HEK293 (cell line): ENCODE measurements at regions not wholly inside any gene's neighbourhood (a gene's known extent, or its start where the extent isn't known, plus 50 kb on each side); places are given as distances from the start of the nearest gene placed in this dataset.

ENCODE experiments used
- CTCF ChIA-PET: fragments of 350-600 bp; formaldehyde crosslinking; extraction: SDS; loops from one replicate; lab custom pipeline; 2021; ENCODE audit warnings: antibody characterized with exemption; lab: Yijun Ruan, JAX
- POLR2A ChIA-PET: fragments of 300-600 bp; formaldehyde crosslinking; extraction: SDS; loops from one replicate; lab custom pipeline; 2020; ENCODE audit warnings: antibody characterized with exemption, inconsistent platforms; lab: Yijun Ruan, JAX
- H3K27ac ChIP-seq: fragments of 200-500 bp; sonication (Bioruptor generic); 2 replicates; pipeline ENCODE4 v1.5.1; 2014; ENCODE audit warnings: low read depth, low read length, control low read depth, inconsistent platforms; ENCODE audit errors: extremely low read depth
- H3K36me3 ChIP-seq, 2 experiments: fragments of 200-500 bp in 1 of 2; sonication (Bioruptor generic) in 1 of 2; 1 replicate in 1 of 2; 2 replicates in 1 of 2; pipeline ENCODE4 v1.5.1; 2014 to 2017; ENCODE audit warnings: inconsistent platforms in 2 of 2, low read length in 2 of 2; ENCODE audit not compliant: control insufficient read depth in 2 of 2, insufficient read depth in 1 of 2
- H3K4me1 ChIP-seq: fragments of 200-500 bp; sonication (Bioruptor generic); 2 replicates; pipeline ENCODE4 v1.5.1; 2014; ENCODE audit warnings: mild to moderate bottlenecking, low read length, inconsistent platforms; ENCODE audit not compliant: control insufficient read depth, insufficient read depth
- H3K4me3 ChIP-seq: 2 replicates; pipeline ENCODE4 v1.5.1; 2011; ENCODE audit warnings: low read depth, mild to moderate bottlenecking, control low read depth, low read length, moderate library complexity
- H3K9me3 ChIP-seq: fragments of 200-500 bp; sonication (Bioruptor generic); 2 replicates; pipeline ENCODE4 v1.5.1; 2014; ENCODE audit warnings: low read depth, low read length, inconsistent platforms; ENCODE audit not compliant: control insufficient read depth, insufficient read depth
- BCL11A ChIP-seq: fragments of 450-650 bp; formaldehyde crosslinking; IDR thresholded peaks from 2 replicates; pipeline ENCODE4 v1.5.1; 2016; ENCODE audit warnings: low read depth, missing biosample characterization, missing genetic modification characterization
- GLIS1 ChIP-seq: fragments of 450-650 bp; formaldehyde crosslinking; IDR thresholded peaks from 2 replicates; pipeline ENCODE4 v1.5.1; 2016; ENCODE audit warnings: missing biosample characterization, missing genetic modification characterization
- KLF17 ChIP-seq: fragments of 450-650 bp; formaldehyde crosslinking; IDR thresholded peaks from 2 replicates; pipeline ENCODE4 v1.5.1; 2016; ENCODE audit warnings: missing biosample characterization, missing genetic modification characterization
- REST ChIP-seq: fragments of 450-650 bp; formaldehyde crosslinking; IDR thresholded peaks from 2 replicates; pipeline ENCODE4 v1.5.1; 2016; ENCODE audit warnings: missing biosample characterization, missing genetic modification characterization
- SCRT2 ChIP-seq: fragments of 450-650 bp; formaldehyde crosslinking; IDR thresholded peaks from 2 replicates; pipeline ENCODE4 v1.5.1; 2016; ENCODE audit warnings: missing biosample characterization, missing genetic modification characterization
- SP3 ChIP-seq: fragments of 450-650 bp; formaldehyde crosslinking; IDR thresholded peaks from 2 replicates; pipeline ENCODE4 v1.5.1; 2016; ENCODE audit warnings: missing biosample characterization, missing genetic modification characterization
- TCF7L2 ChIP-seq: IDR thresholded peaks from 2 replicates; pipeline ENCODE4 v1.6.1; 2011; ENCODE audit warnings: low read depth, mild to moderate bottlenecking, inconsistent platforms, low read length, moderate library complexity, borderline replicate concordance
- ZBTB11 ChIP-seq: fragments of 450-650 bp; formaldehyde crosslinking; conservative IDR thresholded peaks from 2 replicates; pipeline ENCODE4 v1.5.1; 2016; ENCODE audit warnings: low read depth, missing biosample characterization, missing genetic modification characterization
- ZBTB17 ChIP-seq: fragments of 450-650 bp; formaldehyde crosslinking; IDR thresholded peaks from 2 replicates; pipeline ENCODE4 v1.5.1; 2016; ENCODE audit warnings: missing biosample characterization, missing genetic modification characterization
- ZFP37 ChIP-seq: fragments of 450-650 bp; formaldehyde crosslinking; IDR thresholded peaks from 2 replicates; pipeline ENCODE4 v1.5.1; 2016; ENCODE audit warnings: missing biosample characterization, missing genetic modification characterization
- ZNF133 ChIP-seq: fragments of 450-650 bp; formaldehyde crosslinking; IDR thresholded peaks from 2 replicates; pipeline ENCODE4 v1.5.1; 2016; ENCODE audit warnings: missing biosample characterization, missing genetic modification characterization
- ZNF221 ChIP-seq: fragments of 450-650 bp; formaldehyde crosslinking; IDR thresholded peaks from 2 replicates; pipeline ENCODE4 v1.5.1; 2017; ENCODE audit warnings: missing biosample characterization, missing genetic modification characterization, borderline replicate concordance
- ZNF311 ChIP-seq: fragments of 450-650 bp; formaldehyde crosslinking; IDR thresholded peaks from 2 replicates; pipeline ENCODE4 v1.5.1; 2017; ENCODE audit warnings: missing biosample characterization, missing genetic modification characterization, borderline replicate concordance
- ZNF391 ChIP-seq: fragments of 450-650 bp; formaldehyde crosslinking; IDR thresholded peaks from 2 replicates; pipeline ENCODE4 v1.5.1; 2016; ENCODE audit warnings: low read depth, missing biosample characterization, missing genetic modification characterization, borderline replicate concordance
- ZNF449 ChIP-seq: fragments of 450-650 bp; formaldehyde crosslinking; IDR thresholded peaks from 2 replicates; pipeline ENCODE4 v1.5.1; 2017; ENCODE audit warnings: missing biosample characterization, mild to moderate bottlenecking, missing genetic modification characterization, moderate library complexity
- ZNF513 ChIP-seq: fragments of 450-650 bp; IDR thresholded peaks from 2 replicates; pipeline ENCODE4 v1.5.1; 2018; ENCODE audit warnings: missing biosample characterization, missing genetic modification characterization
- ZNF623 ChIP-seq: fragments of 450-650 bp; formaldehyde crosslinking; IDR thresholded peaks from 2 replicates; pipeline ENCODE4 v1.5.1; 2016; ENCODE audit warnings: missing biosample characterization, missing genetic modification characterization
- ZNF639 ChIP-seq: fragments of 450-650 bp; formaldehyde crosslinking; IDR thresholded peaks from 2 replicates; pipeline ENCODE4 v1.5.1; 2016; ENCODE audit warnings: missing biosample characterization, missing genetic modification characterization
- ZNF747 ChIP-seq: fragments of 450-650 bp; formaldehyde crosslinking; IDR thresholded peaks from 2 replicates; pipeline ENCODE4 v1.5.1; 2016; ENCODE audit warnings: missing biosample characterization, missing genetic modification characterization

- TF ChIP-seq ZNF311 (tag by site-specific recombination) (no peak), ZFP37 (tag by site-specific recombination) (no peak), ZNF623 (tag by site-specific recombination) (no peak), SCRT2 (tag by site-specific recombination) (no peak)
Measured at GRCh38 chr5:143721925-143722324, 90.0 kb upstream of the HMHB1 start (continued).

- no peak overlapping the region for H3K4me3 ChIP-seq
- H3K36me3 ChIP-seq, result no peaks in the 10 kb centered on the region; a peak in 1 of 3 replicates
- CTCF ChIA-PET, result no interaction called here
- POLR2A ChIA-PET, result no interaction called here
- H3K4me1 ChIP-seq, result no peaks in the 10 kb centered on the region
- no peaks in the 10 kb centered on the region; the same call in 1 of the 2 replicates for H3K9me3 ChIP-seq
- H3K27ac ChIP-seq, result no peak overlapping the region
- TF ChIP-seq ZBTB17, result no peak
- no peak for TF ChIP-seq ZNF221 (tag by site-specific recombination)
- no peak for TF ChIP-seq KLF17 (tag by site-specific recombination)
- no peak for TF ChIP-seq BCL11A (tag by site-specific recombination)
- no peak for TF ChIP-seq ZNF747 (tag by site-specific recombination)
- no peak for TF ChIP-seq TCF7L2
- no peak for TF ChIP-seq SP3 (tag by site-specific recombination)
- TF ChIP-seq SCRT2 (tag by site-specific recombination), result no peak
- no peak for TF ChIP-seq ZNF133 (tag by site-specific recombination)
- no peak for TF ChIP-seq ZBTB11 (tag by site-specific recombination)
- no peak for TF ChIP-seq ZNF513 (tag by site-specific recombination)
- no peak for TF ChIP-seq ZNF639 (tag by site-specific recombination)
- TF ChIP-seq ZNF449 (tag by site-specific recombination), result no peak
- TF ChIP-seq GLIS1 (tag by site-specific recombination), result no peak
- TF ChIP-seq REST (tag by site-specific recombination), result no peak
- TF ChIP-seq ZNF391 (tag by site-specific recombination), result no peak
Measured at GRCh38 chr5:143720689-143721088, 91.3 kb upstream of the HMHB1 start.
